ENCODE measurements at regions not wholly inside any gene's neighbourhood (a gene's known extent, or its start where the extent isn't known, plus 50 kb on each side); places are given as distances from the start of the nearest gene placed in this dataset.

DNA sequence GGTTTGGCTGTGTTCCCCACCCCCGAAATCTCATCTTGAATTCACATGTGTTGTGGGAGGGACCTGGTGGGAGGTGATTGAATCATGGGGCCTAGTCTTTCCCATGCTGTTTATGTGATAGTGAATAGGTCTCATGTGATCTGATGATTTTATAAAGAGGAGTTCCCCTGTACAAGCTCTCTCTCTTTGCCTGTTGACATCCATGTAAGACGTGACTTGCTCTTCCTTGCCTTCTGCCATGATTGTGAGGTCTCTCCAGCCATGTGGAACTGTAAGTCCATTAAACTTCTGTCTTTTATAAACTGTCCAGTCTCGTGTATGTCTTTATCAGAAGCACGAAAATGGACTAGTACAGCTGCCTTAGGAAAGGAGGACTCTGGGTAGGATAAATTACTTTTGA lies 976.7 kb downstream of the MCTP2 start (continued):
- TF ChIP-seq USF2 (IDR thresholded peaks at IDR 0.05; ENCODE audit: low read length), result no peak

Data from H1 (cell line).